Smooth muscle cell (in vitro differentiated cells): ENCODE measurements at regions not wholly inside any gene's neighbourhood (a gene's known extent, or its start where the extent isn't known, plus 50 kb on each side); places are given as distances from the start of the nearest gene placed in this dataset.

Experiments used
- DNase-seq: peaks from one replicate; lab custom pipeline; 2025; ENCODE audit not compliant: unreplicated experiment; lab: John Stamatoyannopoulos, UW
- H2AFZ ChIP-seq: fragments of 200-600 bp; sonication (generic); 2 replicates; pipeline ENCODE4 v1.6.0; 2016; ENCODE audit warnings: antibody characterized with exemption, low read depth, mild to moderate bottlenecking
- H3F3A ChIP-seq: fragments of 200-600 bp; sonication (generic); 2 replicates; pipeline ENCODE4 v1.6.0; 2017; ENCODE audit warnings: antibody characterized with exemption, low read depth
- H3K27ac ChIP-seq: fragments of 200-600 bp; sonication (generic); 2 replicates; pipeline ENCODE4 v1.5.1; 2016; ENCODE audit warnings: low read depth, mild to moderate bottlenecking
- H3K27me3 ChIP-seq: fragments of 200-600 bp; sonication (generic); 2 replicates; pipeline ENCODE4 v1.6.1; 2016; ENCODE audit warnings: low read depth, mild to moderate bottlenecking
- H3K36me3 ChIP-seq: fragments of 200-600 bp; sonication (generic); 2 replicates; pipeline ENCODE4 v1.5.1; 2016; ENCODE audit warnings: low read depth
- H3K4me1 ChIP-seq: fragments of 200-600 bp; sonication (generic); 2 replicates; pipeline ENCODE4 v1.5.1; 2016; ENCODE audit warnings: low read depth
- H3K4me2 ChIP-seq: fragments of 200-600 bp; sonication (generic); 2 replicates; pipeline ENCODE4 v1.6.0; 2016; ENCODE audit warnings: mild to moderate bottlenecking
- H3K4me3 ChIP-seq: fragments of 200-600 bp; sonication (generic); 2 replicates; pipeline ENCODE4 v1.5.1; 2016; ENCODE audit warnings: mild to moderate bottlenecking
- H3K79me2 ChIP-seq: fragments of 200-600 bp; sonication (generic); 2 replicates; pipeline ENCODE4 v1.6.0; 2016; ENCODE audit warnings: low read depth, mild to moderate bottlenecking
- H3K9ac ChIP-seq: fragments of 200-600 bp; sonication (generic); 2 replicates; pipeline ENCODE4 v1.6.0; 2016; ENCODE audit warnings: low read depth
- H3K9me3 ChIP-seq: fragments of 200-600 bp; sonication (generic); replicated peaks from 2 replicates; pipeline ENCODE4 v1.5.1; 2016; ENCODE audit warnings: low read depth
- H4K20me1 ChIP-seq: fragments of 200-600 bp; sonication (generic); 2 replicates; pipeline ENCODE4 v1.6.0; 2016; ENCODE audit warnings: low read depth
- CTCF ChIP-seq: fragments of 200-600 bp; sonication (generic); IDR thresholded peaks from 2 replicates; pipeline ENCODE4 v1.5.1; 2017; ENCODE audit warnings: borderline replicate concordance, mild to moderate bottlenecking, antibody characterized with exemption; ENCODE audit not compliant: insufficient read depth, poor library complexity, severe bottlenecking
- WGBS: methylation state at CpG from one replicate; pipeline ENCODE4 v1.1.7; 2016; ENCODE audit warnings: low lambda C conversion rate; 5-methylcytosine and 5-hydroxymethylcytosine counted together

- Histone ChIP-seq H4K20me1 (no peaks in the 10 kb centered on the region), H3K9me3 (no peaks in the 10 kb centered on the region), H3F3A (no peaks in the 10 kb centered on the region), H3K9ac (no peak overlapping the region), H3K79me2 (no peaks in the 10 kb centered on the region), H3K27me3 (no peaks in the 10 kb centered on the region), H3K4me1 (no peaks in the 10 kb centered on the region), H2AFZ (no peak overlapping the region), H3K4me2 (no peak overlapping the region), H3K27ac (no peak overlapping the region), H3K4me3 (no peak overlapping the region), H3K36me3 (no peaks in the 10 kb centered on the region)
- 97% methylated on average over 3 of the region's 3 CpGs for whole genome bisulfite sequencing
- no peak for DNase-seq
- no peak for TF ChIP-seq CTCF
Measured at GRCh38 chr9:13627071-13627470, 347.6 kb upstream of the MPDZ start.

DNA sequence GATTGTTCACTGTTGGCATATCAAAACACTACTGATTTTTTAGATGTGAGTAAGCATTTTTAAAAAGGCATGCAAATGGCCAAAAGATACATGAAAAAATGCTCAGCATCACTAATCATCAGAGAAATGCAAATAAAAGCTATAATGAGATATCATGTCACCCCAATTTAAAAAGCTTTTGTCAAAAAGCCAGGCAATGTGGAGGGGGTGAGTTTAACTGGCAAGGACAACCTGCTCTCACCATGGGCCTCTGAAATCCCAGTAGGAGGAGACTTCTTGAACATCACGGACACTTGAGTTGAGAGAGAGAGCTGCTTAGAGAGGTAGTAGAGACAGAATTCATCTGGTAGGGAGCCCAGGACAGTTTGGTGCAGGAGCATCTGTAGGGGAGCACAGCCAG lies 347.1 kb upstream of the MPDZ start:
- DNase-seq: no peak
- H3K9me3 ChIP-seq: no peaks in the 10 kb centered on the region
- H3K4me1 ChIP-seq: no peaks in the 10 kb centered on the region
- no peak overlapping the region for H3K27ac ChIP-seq
- H2AFZ ChIP-seq: no peak overlapping the region
- no peak for TF ChIP-seq CTCF
- H4K20me1 ChIP-seq: no peaks in the 10 kb centered on the region
- H3K79me2 ChIP-seq: no peaks in the 10 kb centered on the region
- 96% methylated on average over 1 of the region's 1 CpG for WGBS
- no peaks in the 10 kb centered on the region for H3K27me3 ChIP-seq
- H3K4me3 ChIP-seq: no peak overlapping the region
- H3K9ac ChIP-seq: no peak overlapping the region
- no peak overlapping the region for H3K4me2 ChIP-seq
- no peaks in the 10 kb centered on the region for H3F3A ChIP-seq
- no peaks in the 10 kb centered on the region for H3K36me3 ChIP-seq

- no peaks in the 10 kb centered on the region for H3K36me3 ChIP-seq
- H3K79me2 ChIP-seq: no peaks in the 10 kb centered on the region
- no peaks in the 10 kb centered on the region for H3K4me1 ChIP-seq
- no peaks in the 10 kb centered on the region for H3K27me3 ChIP-seq
- H4K20me1 ChIP-seq: no peaks in the 10 kb centered on the region
- H3K4me2 ChIP-seq: no peak overlapping the region
- TF ChIP-seq CTCF: no peak
- no peak for DNase-seq
- H3K27ac ChIP-seq: no peak overlapping the region
- H3K9me3 ChIP-seq: no peaks in the 10 kb centered on the region
- WGBS: 91% methylated on average over 6 of the region's 6 CpGs
- H2AFZ ChIP-seq: no peak overlapping the region
- no peak overlapping the region for H3K9ac ChIP-seq
- H3K4me3 ChIP-seq: no peak overlapping the region
- no peaks in the 10 kb centered on the region for H3F3A ChIP-seq
Measured at GRCh38 chr9:13621872-13622564, 342.5 kb upstream of the MPDZ start.

DNA sequence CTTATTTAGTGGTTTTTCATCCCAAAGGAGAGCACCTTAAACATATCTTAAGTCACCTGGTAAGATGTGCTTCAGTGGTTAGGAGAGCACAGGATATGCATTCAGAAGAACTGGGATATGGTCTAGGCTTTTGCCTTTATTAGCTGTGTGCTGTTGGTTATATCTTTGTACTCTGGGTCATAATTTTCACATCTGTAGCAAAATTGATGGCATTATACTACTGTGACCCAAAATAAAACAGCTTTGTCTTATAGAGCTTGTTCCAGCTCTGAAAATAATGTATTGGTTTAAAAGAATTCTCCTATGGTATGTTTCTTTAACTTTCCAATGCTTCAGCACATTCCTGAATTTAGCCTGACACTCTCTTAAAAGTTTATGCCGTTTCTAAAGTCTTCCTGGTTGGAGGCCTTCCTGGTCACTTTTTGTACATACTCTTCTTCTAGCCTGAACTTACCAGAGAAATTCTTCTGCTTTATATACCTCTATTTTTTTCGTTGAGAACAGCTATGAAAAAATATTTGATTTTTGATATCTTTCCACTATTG lies 337.1 kb upstream of the MPDZ start:
- no peak for TF ChIP-seq CTCF
- H3K9me3 ChIP-seq: no peaks in the 10 kb centered on the region
- no peaks in the 10 kb centered on the region for H3K27me3 ChIP-seq
- no peak overlapping the region for H3K4me3 ChIP-seq
- DNase-seq: no peak
- no peaks in the 10 kb centered on the region for H3K79me2 ChIP-seq
- H3K4me2 ChIP-seq: no peak overlapping the region
- 46% methylated on average over 2 of the region's 2 CpGs for WGBS
- no peaks in the 10 kb centered on the region for H3F3A ChIP-seq
- no peak overlapping the region for H3K9ac ChIP-seq
- no peaks in the 10 kb centered on the region for H4K20me1 ChIP-seq
- H3K27ac ChIP-seq: no peak overlapping the region
- H2AFZ ChIP-seq: peak overlapping the region; percentile 37
- H3K4me1 ChIP-seq: no peaks in the 10 kb centered on the region
- H3K36me3 ChIP-seq: no peaks in the 10 kb centered on the region
